ENCODE measurements at regions not wholly inside any gene's neighbourhood (a gene's known extent, or its start where the extent isn't known, plus 50 kb on each side); places are given as distances from the start of the nearest gene placed in this dataset.

- Histone ChIP-seq H2BK20ac (ENCODE audit: low read depth, low read length) (no peak overlapping the region), H2AK5ac (ENCODE audit: low read depth, low read length) (no peak overlapping the region), H3K36me3 (ENCODE audit: control insufficient read depth, insufficient read depth, low read length) (no peaks in the 10 kb centered on the region), H3K9me3 (ENCODE audit: control insufficient read depth, insufficient read depth, low read length) (no peaks in the 10 kb centered on the region), H2BK120ac (ENCODE audit: low read depth, low read length) (no peak overlapping the region), H3K18ac (ENCODE audit: low read depth, low read length) (no peak overlapping the region), H3K4me3 (ENCODE audit: insufficient read depth, low read depth, low read length) (no peak overlapping the region), H2AK9ac (replicated peaks; ENCODE audit: low read depth, low read length, poor library complexity) (no peak overlapping the region), H4K91ac (ENCODE audit: insufficient read depth, low read depth, low read length) (no peak overlapping the region), H3K27me3 (ENCODE audit: control insufficient read depth, insufficient read depth, low read length) (peaks cover 13% of the 10 kb centered on the region), H3K9me1 (ENCODE audit: insufficient read depth, low read length) (no peaks in the 10 kb centered on the region), H3K4me1 (ENCODE audit: control insufficient read depth, insufficient read depth, low read length) (peaks cover 4% of the 10 kb centered on the region; the same call in 1 of the 2 replicates), H3K23ac (ENCODE audit: low read depth, low read length) (no peak overlapping the region), H2BK5ac (ENCODE audit: low read depth, low read length, poor library complexity, severe bottlenecking) (no peak overlapping the region), H3K56ac (ENCODE audit: extremely low read depth, insufficient read depth, low read length) (no peak overlapping the region), H3K9ac (ENCODE audit: low read depth, low read length) (no peak overlapping the region), H3K27ac (ENCODE audit: insufficient read depth, low read length) (no peak overlapping the region), H3K14ac (replicated peaks; ENCODE audit: low read depth, low read length) (no peak overlapping the region), H3K4me2 (ENCODE audit: low read depth, low read length) (no peak overlapping the region), H2AFZ (replicated peaks; ENCODE audit: low read length, poor library complexity) (no peak overlapping the region), H3K4ac (ENCODE audit: low read depth, low read length) (no peak overlapping the region), H3K79me1 (ENCODE audit: low read depth in 1 of 2, low read length in 2 of 2) (no peaks in the 10 kb centered on the region), H2BK15ac (ENCODE audit: low read depth, low read length) (no peak overlapping the region), H4K8ac (ENCODE audit: low read depth in 2 of 2, low read length in 2 of 2) (no peak overlapping the region), H4K20me1 (ENCODE audit: insufficient read depth, low read length) (no peaks in the 10 kb centered on the region), H4K5ac (ENCODE audit: low read depth, low read length) (no peak overlapping the region)
- intact Hi-C loops (cut with micrococcal nuclease) = no loop called here
- CTCF ChIA-PET = no interaction called here
- TF ChIP-seq RFX5 (IDR thresholded peaks at IDR 0.05; ENCODE audit: low read depth, low read length) (no peak), CEBPB (IDR thresholded peaks at IDR 0.05; ENCODE audit: low read depth, low read length) (peak; percentile 58)
- POLR2A ChIA-PET (ENCODE audit: unreplicated experiment) = interaction anchor here (0.5 kb wide), 1 partner anchor 226 kb away, joined by 3 read pairs; no protein-coding TSS in a partner anchor
- dilution Hi-C loops (cut with HindIII; ENCODE audit: low sequenced_read_pairs, unreplicated experiment) = no loop called here
- no peak for ATAC-seq (ENCODE audit: low read depth)
- in situ Hi-C loops (cut with MboI; ENCODE audit: low sequenced_read_pairs) = no loop called here
- no TSS peak for BruUV-seq (replicated peaks)
- no CpG with 5 or more reads among the region's 3 CpGs for WGBS, 2 experiments (ENCODE audit: extremely low coverage in 2 of 2, insufficient read length in 1 of 2)
- DNase-seq = no peak
Observed at GRCh38 chr13:50187352-50188029, 172.2 kb downstream of the KCNRG start.
